Testis (tissue), 2 donors: ENCODE measurements at regions not wholly inside any gene's neighbourhood (a gene's known extent, or its start where the extent isn't known, plus 50 kb on each side); places are given as distances from the start of the nearest gene placed in this dataset.

Experiments used
- POLR2A ChIP-seq: fragments of 450-650 bp; IDR thresholded peaks from one replicate; pipeline ENCODE4 v1.6.1; 2017; ENCODE audit warnings: antibody characterized with exemption, mild to moderate bottlenecking, moderate library complexity
- TF ChIP-seq, protein P1 (sequence below), 3 experiments: fragments of 450-650 bp in 2 of 3; fragments of 200-600 bp in 1 of 3; sonication (generic) in 1 of 3; IDR thresholded peaks; one replicate each; pipeline ENCODE4 v1.5.1; 2016 to 2019; ENCODE audit warnings: antibody characterized with exemption in 3 of 3, mild to moderate bottlenecking in 2 of 3, moderate library complexity in 1 of 3

DNA sequence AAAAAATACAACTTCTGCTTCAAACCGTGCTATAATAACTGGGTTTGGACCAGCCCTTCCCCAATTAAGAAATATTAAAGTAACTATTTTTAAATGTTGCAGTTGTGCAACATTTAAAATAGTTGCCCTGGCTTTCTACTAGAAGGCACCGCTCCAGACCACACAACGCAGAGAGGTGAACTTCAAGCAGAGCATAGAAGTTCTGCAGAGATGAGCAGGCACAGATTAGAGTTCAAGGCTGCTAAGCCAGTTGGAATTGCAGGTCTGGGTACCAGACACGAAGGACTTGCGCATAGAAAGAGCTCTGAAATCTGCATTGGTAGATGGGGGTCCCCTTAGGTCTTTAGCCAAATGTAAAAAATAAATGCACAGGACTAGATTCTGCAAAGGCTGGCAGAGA is 58.7 kb upstream of the GALNT10 start:
- TF ChIP-seq, protein P1, sequence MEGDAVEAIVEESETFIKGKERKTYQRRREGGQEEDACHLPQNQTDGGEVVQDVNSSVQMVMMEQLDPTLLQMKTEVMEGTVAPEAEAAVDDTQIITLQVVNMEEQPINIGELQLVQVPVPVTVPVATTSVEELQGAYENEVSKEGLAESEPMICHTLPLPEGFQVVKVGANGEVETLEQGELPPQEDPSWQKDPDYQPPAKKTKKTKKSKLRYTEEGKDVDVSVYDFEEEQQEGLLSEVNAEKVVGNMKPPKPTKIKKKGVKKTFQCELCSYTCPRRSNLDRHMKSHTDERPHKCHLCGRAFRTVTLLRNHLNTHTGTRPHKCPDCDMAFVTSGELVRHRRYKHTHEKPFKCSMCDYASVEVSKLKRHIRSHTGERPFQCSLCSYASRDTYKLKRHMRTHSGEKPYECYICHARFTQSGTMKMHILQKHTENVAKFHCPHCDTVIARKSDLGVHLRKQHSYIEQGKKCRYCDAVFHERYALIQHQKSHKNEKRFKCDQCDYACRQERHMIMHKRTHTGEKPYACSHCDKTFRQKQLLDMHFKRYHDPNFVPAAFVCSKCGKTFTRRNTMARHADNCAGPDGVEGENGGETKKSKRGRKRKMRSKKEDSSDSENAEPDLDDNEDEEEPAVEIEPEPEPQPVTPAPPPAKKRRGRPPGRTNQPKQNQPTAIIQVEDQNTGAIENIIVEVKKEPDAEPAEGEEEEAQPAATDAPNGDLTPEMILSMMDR (IDR thresholded peaks at IDR 0.05): no peak
- TF ChIP-seq POLR2A: no peak
